ENCODE measurements at regions not wholly inside any gene's neighbourhood (a gene's known extent, or its start where the extent isn't known, plus 50 kb on each side); places are given as distances from the start of the nearest gene placed in this dataset.

GRCh38 chr12:115144425-115144824 lies 460.4 kb upstream of the TBX3 start:
- ChIA-PET POLR2A (no interaction called here), CTCF (no interaction called here)
- Histone ChIP-seq H3K9ac (replicated peaks; ENCODE audit: extremely low read depth, insufficient read depth, low read length) (no peak overlapping the region), H3K27ac (ENCODE audit: insufficient read depth, low read depth, low read length) (no peak overlapping the region), H2AFZ (ENCODE audit: low read depth, low read length) (no peak overlapping the region), H4K20me1 (replicated peaks; ENCODE audit: control insufficient read depth, extremely low read depth, insufficient read depth, low read length) (no peaks in the 10 kb centered on the region), H3K79me2 (ENCODE audit: control insufficient read depth, insufficient read depth, low read length) (no peaks in the 10 kb centered on the region), H3K4me1 (ENCODE audit: control insufficient read depth, extremely low read depth, insufficient read depth, low read length) (no peaks in the 10 kb centered on the region), H3K9me3 (replicated peaks; ENCODE audit: control insufficient read depth, insufficient read depth, low read length) (no peaks in the 10 kb centered on the region), H3K36me3 (ENCODE audit: control insufficient read depth in 2 of 2, extremely low read depth in 1 of 2, insufficient read depth in 2 of 2, low read length in 2 of 2) (no peaks in the 10 kb centered on the region), H3K9me1 (replicated peaks; ENCODE audit: control insufficient read depth, extremely low read depth, insufficient read depth, low read length) (no peaks in the 10 kb centered on the region), H3K27me3 (ENCODE audit: control insufficient read depth in 2 of 2, insufficient read depth in 2 of 2, low read length in 2 of 2) (no peaks in the 10 kb centered on the region), H3K4me3 (replicated peaks in 1 of 3; ENCODE audit: insufficient read depth in 1 of 3, low read depth in 1 of 3, low read length in 3 of 3) (no peak overlapping the region), H3K4me2 (ENCODE audit: insufficient read depth, low read length) (no peak overlapping the region)
- intact Hi-C loops (cut with micrococcal nuclease): no loop called here
- FAIRE-seq (no peak), DNase-seq (ENCODE audit: low read depth, low spot score) (no peak)
- BruUV-seq (replicated peaks): no TSS peak
- dilution Hi-C loops (cut with MboI; ENCODE audit: extremely low pct_ligation_motif_present, low sequenced_read_pairs): no loop called here
- no peak for TF ChIP-seq GATA2 (IDR thresholded peaks at IDR 0.05; ENCODE audit: insufficient read depth, insufficient read length, low read depth, low read length)
- TF ChIP-seq FOS (IDR thresholded peaks at IDR 0.05; ENCODE audit: borderline replicate concordance, insufficient read depth, low read length): no peak
- TF ChIP-seq MYC (IDR thresholded peaks at IDR 0.05; ENCODE audit: low read depth, low read length): no peak
- TF ChIP-seq EZH2 (IDR thresholded peaks at IDR 0.05; ENCODE audit: borderline replicate concordance, low read depth, low read length, severe bottlenecking): no peak
- no peak for TF ChIP-seq MAX (IDR thresholded peaks at IDR 0.05; ENCODE audit: insufficient read depth, insufficient read length)
- TF ChIP-seq CTCF (IDR thresholded peaks at IDR 0.05; ENCODE audit: extremely low read depth in 1 of 2, insufficient read depth in 1 of 2, low read depth in 1 of 2, low read length in 2 of 2): no peak
- TF ChIP-seq POLR2AphosphoS5 (IDR thresholded peaks at IDR 0.05; ENCODE audit: insufficient read depth, low read depth, low read length): no peak
- no peak for TF ChIP-seq POLR2A (IDR thresholded peaks at IDR 0.05; ENCODE audit: low read depth, low read length)
- no peak for TF ChIP-seq JUN (IDR thresholded peaks at IDR 0.05; ENCODE audit: borderline replicate concordance, insufficient read depth, insufficient read length, low read depth)

All from endothelial cell of umbilical vein (primary cell).